ENCODE measurements at regions not wholly inside any gene's neighbourhood (a gene's known extent, or its start where the extent isn't known, plus 50 kb on each side); places are given as distances from the start of the nearest gene placed in this dataset.

DNA sequence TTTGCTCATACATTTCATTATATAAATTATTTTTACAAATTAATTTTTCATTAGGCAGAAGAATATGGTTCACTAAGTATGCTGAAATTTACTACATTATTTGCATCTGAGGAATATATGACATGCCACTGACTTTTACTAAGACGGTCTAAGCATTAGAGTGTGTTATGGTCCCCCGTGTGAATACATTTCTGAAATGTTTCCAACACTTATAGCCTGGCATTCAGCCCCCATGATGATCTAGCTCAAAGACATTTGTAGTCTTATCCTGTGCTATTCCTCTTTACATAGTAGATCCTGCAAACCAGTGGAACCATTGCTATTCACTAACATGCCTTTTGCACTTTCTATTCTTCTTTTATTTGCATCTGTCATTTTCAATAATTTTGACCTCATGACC, 1878.0 kb downstream of the MRPL39 start:
- H3K4me1 ChIP-seq (ENCODE audit: insufficient read depth, low read length), result no peaks in the 10 kb centered on the region
- H3K27me3 Mint-ChIP-seq (ENCODE audit: low read depth, unreplicated experiment), result no peaks in the 10 kb centered on the region
- no peak overlapping the region for H3K27ac Mint-ChIP-seq (ENCODE audit: unreplicated experiment)
- H3K27ac ChIP-seq (ENCODE audit: low read depth, low read length), result no peak overlapping the region
- no peak overlapping the region for H3K9ac ChIP-seq (ENCODE audit: low read length)
- no peaks in the 10 kb centered on the region for H3K9me3 ChIP-seq (ENCODE audit: insufficient read depth, low read depth, low read length)
- H3K9me3 Mint-ChIP-seq (ENCODE audit: unreplicated experiment), result no peaks in the 10 kb centered on the region
- H3K36me3 ChIP-seq (ENCODE audit: insufficient read depth, low read length), result no peaks in the 10 kb centered on the region
- TF ChIP-seq, protein P1, sequence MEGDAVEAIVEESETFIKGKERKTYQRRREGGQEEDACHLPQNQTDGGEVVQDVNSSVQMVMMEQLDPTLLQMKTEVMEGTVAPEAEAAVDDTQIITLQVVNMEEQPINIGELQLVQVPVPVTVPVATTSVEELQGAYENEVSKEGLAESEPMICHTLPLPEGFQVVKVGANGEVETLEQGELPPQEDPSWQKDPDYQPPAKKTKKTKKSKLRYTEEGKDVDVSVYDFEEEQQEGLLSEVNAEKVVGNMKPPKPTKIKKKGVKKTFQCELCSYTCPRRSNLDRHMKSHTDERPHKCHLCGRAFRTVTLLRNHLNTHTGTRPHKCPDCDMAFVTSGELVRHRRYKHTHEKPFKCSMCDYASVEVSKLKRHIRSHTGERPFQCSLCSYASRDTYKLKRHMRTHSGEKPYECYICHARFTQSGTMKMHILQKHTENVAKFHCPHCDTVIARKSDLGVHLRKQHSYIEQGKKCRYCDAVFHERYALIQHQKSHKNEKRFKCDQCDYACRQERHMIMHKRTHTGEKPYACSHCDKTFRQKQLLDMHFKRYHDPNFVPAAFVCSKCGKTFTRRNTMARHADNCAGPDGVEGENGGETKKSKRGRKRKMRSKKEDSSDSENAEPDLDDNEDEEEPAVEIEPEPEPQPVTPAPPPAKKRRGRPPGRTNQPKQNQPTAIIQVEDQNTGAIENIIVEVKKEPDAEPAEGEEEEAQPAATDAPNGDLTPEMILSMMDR (IDR thresholded peaks at IDR 0.05; ENCODE audit: insufficient read depth, low read depth, low read length), result no peak
- no peak for TF ChIP-seq EZH2 (IDR thresholded peaks at IDR 0.05; ENCODE audit: insufficient read depth, low read length)
- no peak overlapping the region for H3K4me3 Mint-ChIP-seq (ENCODE audit: unreplicated experiment)
- no peaks in the 10 kb centered on the region for H3K79me2 ChIP-seq (ENCODE audit: insufficient read depth, low read length)
- H4K20me1 ChIP-seq (ENCODE audit: insufficient read depth, low read length), result no peaks in the 10 kb centered on the region
- no peak overlapping the region for H3K4me2 ChIP-seq (ENCODE audit: low read length)
- H3K4me1 Mint-ChIP-seq (ENCODE audit: low read depth, unreplicated experiment), result no peaks in the 10 kb centered on the region
- H3K4me3 ChIP-seq (ENCODE audit: insufficient read depth, low read depth, low read length), result no peak overlapping the region
- FAIRE-seq (no peak), DNase-seq (ENCODE audit: low read depth) (no peak)
- H3K27me3 ChIP-seq (ENCODE audit: insufficient read depth, low read length), result no peaks in the 10 kb centered on the region
- H3K36me3 Mint-ChIP-seq (ENCODE audit: low read depth, unreplicated experiment), result no peaks in the 10 kb centered on the region
- H2AFZ ChIP-seq (ENCODE audit: low read depth, low read length), result no peak overlapping the region

DNA sequence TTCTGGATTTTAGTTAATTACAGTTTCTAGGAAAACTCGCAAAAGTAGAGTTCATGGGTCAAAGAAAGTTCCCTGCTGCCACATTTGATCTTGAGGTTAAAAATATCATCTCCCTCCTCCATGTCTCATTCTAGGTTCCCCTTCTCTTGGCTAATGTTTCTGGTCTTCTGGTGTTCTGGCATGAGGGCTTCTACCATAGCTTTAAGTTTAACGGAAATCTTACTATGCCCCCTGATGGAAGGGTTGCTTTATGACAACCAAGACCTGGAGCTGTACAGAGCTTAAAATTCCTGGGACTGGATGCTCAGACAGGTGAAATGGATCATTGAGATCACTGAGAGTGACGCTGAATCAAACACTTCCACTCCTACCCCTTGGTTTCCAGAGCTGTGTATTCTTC, 1881.7 kb downstream of the MRPL39 start:
- Histone ChIP-seq H3K4me1 (ENCODE audit: insufficient read depth, low read length) (no peaks in the 10 kb centered on the region), H3K4me2 (ENCODE audit: low read length) (no peak overlapping the region), H3K79me2 (ENCODE audit: insufficient read depth, low read length) (no peaks in the 10 kb centered on the region), H3K36me3 (ENCODE audit: insufficient read depth, low read length) (no peaks in the 10 kb centered on the region), H3K27ac (ENCODE audit: low read depth, low read length) (no peak overlapping the region), H4K20me1 (ENCODE audit: insufficient read depth, low read length) (no peaks in the 10 kb centered on the region), H3K9me3 (ENCODE audit: insufficient read depth, low read depth, low read length) (no peaks in the 10 kb centered on the region), H3K27me3 (ENCODE audit: insufficient read depth, low read length) (no peaks in the 10 kb centered on the region), H3K9ac (ENCODE audit: low read length) (no peak overlapping the region), H2AFZ (ENCODE audit: low read depth, low read length) (no peak overlapping the region), H3K4me3 (ENCODE audit: insufficient read depth, low read depth, low read length) (no peak overlapping the region)
- no peak for FAIRE-seq
- TF ChIP-seq EZH2 (IDR thresholded peaks at IDR 0.05; ENCODE audit: insufficient read depth, low read length), result no peak
- TF ChIP-seq, protein P1 (IDR thresholded peaks at IDR 0.05; ENCODE audit: insufficient read depth, low read depth, low read length), result no peak
- no peaks in the 10 kb centered on the region for H3K36me3 Mint-ChIP-seq (ENCODE audit: low read depth, unreplicated experiment)
- H3K27ac Mint-ChIP-seq (ENCODE audit: unreplicated experiment), result no peak overlapping the region
- DNase-seq (ENCODE audit: low read depth), result no peak
- H3K4me3 Mint-ChIP-seq (ENCODE audit: unreplicated experiment), result no peak overlapping the region
- no peaks in the 10 kb centered on the region for H3K4me1 Mint-ChIP-seq (ENCODE audit: low read depth, unreplicated experiment)
- H3K9me3 Mint-ChIP-seq (ENCODE audit: unreplicated experiment), result no peaks in the 10 kb centered on the region
- no peaks in the 10 kb centered on the region for H3K27me3 Mint-ChIP-seq (ENCODE audit: low read depth, unreplicated experiment)

DNA sequence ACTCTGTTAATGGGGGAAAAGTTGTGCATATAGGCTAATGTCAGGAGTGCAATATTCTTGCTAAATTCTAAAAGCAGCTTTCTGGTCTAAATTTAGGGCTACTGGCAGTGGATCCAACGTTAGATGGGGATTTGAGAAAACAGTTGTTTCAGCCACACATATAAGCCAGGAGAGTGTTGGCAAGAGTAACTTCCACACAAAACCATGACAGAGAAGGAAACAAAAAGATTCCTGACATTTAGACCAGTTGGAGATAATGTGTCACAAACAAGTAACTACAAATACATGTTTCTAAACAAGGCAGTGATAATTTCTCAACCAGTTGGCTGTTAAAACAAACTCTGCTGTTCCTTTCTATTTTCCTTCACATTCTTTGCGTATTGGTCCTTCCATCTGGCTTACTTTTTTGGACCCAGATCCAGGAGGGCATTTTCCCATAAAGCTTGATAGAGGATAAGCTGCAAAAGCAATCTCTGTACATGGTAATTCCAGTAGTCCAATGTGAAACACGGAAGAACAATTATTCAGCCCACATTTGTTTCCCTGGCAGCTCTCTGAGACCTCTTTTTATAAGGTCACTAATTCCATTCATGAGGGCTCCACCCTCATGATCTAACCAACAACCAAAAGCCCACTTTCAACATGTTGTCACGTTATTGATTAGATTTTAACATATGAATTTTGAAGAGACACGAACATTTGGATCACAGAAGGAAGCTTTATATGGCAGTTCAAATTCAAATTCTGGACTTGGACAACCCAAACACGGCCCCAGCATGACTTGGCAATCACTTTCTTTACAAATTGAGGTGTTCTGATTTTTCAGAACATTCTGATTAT, 1888.6 kb downstream of the MRPL39 start:
- no peaks in the 10 kb centered on the region for H3K9me3 ChIP-seq (ENCODE audit: insufficient read depth, low read depth, low read length)
- H4K20me1 ChIP-seq (ENCODE audit: insufficient read depth, low read length), result no peaks in the 10 kb centered on the region
- Mint-ChIP-seq H3K27me3 (ENCODE audit: low read depth, unreplicated experiment) (no peaks in the 10 kb centered on the region), H3K27ac (ENCODE audit: unreplicated experiment) (no peak overlapping the region), H3K4me1 (ENCODE audit: low read depth, unreplicated experiment) (no peaks in the 10 kb centered on the region), H3K9me3 (ENCODE audit: unreplicated experiment) (peaks cover 2% of the 10 kb centered on the region), H3K4me3 (ENCODE audit: unreplicated experiment) (no peak overlapping the region), H3K36me3 (ENCODE audit: low read depth, unreplicated experiment) (no peaks in the 10 kb centered on the region)
- H3K9ac ChIP-seq (ENCODE audit: low read length), result no peak overlapping the region
- H2AFZ ChIP-seq (ENCODE audit: low read depth, low read length), result no peak overlapping the region
- no peaks in the 10 kb centered on the region for H3K27me3 ChIP-seq (ENCODE audit: insufficient read depth, low read length)
- H3K4me1 ChIP-seq (ENCODE audit: insufficient read depth, low read length), result no peaks in the 10 kb centered on the region
- FAIRE-seq (no peak), DNase-seq (ENCODE audit: low read depth) (no peak)
- H3K4me3 ChIP-seq (ENCODE audit: insufficient read depth, low read depth, low read length), result no peak overlapping the region
- no peak overlapping the region for H3K4me2 ChIP-seq (ENCODE audit: low read length)
- TF ChIP-seq EZH2 (IDR thresholded peaks at IDR 0.05; ENCODE audit: insufficient read depth, low read length), result no peak
- TF ChIP-seq, protein P1 (IDR thresholded peaks at IDR 0.05; ENCODE audit: insufficient read depth, low read depth, low read length), result no peak
- no peaks in the 10 kb centered on the region for H3K79me2 ChIP-seq (ENCODE audit: insufficient read depth, low read length)
- no peak overlapping the region for H3K27ac ChIP-seq (ENCODE audit: low read depth, low read length)
- H3K36me3 ChIP-seq (ENCODE audit: insufficient read depth, low read length), result no peaks in the 10 kb centered on the region

Data from astrocyte (in vitro differentiated cells and primary cell).